COLO829 (cell line): ENCODE measurements at regions not wholly inside any gene's neighbourhood (a gene's known extent, or its start where the extent isn't known, plus 50 kb on each side); places are given as distances from the start of the nearest gene placed in this dataset.
"Not testable (repeated sequence)": the region's sequence is repeated elsewhere in the genome, so short reads cannot be mapped to it uniquely, and the experiment has no call there.

Source experiments
- DNase-seq: peaks from one replicate; pipeline ENCODE4 v3.0.0; 2012; ENCODE audit warnings: low spot score

- DNase-seq: peak; percentile 40
These were observed 120.2 kb upstream of the TMEM229A start for GRCh38 chr7:124152859-124153692.

- no peak for DNase-seq
These were observed 104.8 kb upstream of the TMEM229A start for GRCh38 chr7:124137664-124138063.

DNA sequence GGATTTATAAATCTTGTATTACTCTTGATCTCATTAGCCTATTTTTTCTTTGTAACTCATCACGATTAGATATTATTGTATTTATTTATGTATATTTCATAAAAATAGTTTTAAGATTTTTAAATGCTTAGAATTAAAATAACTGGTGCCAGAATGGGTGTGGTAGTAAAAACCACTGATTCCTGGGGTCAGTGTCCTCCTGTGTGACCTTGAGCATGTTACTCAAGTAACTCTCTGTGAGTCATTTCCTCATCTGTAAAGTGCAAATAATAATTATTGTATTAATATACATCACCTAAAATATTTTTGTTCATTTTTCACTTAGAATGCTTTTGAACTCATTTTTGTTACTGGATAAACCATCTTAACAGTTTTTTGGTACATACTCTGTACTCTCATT, 91.3 kb upstream of the TMEM229A start:
- no peak for DNase-seq

GRCh38 chr7:124120911-124121310, 88.0 kb upstream of the TMEM229A start:
- no peak for DNase-seq

GRCh38 chr7:124113045-124113444, 80.2 kb upstream of the TMEM229A start:
- no peak for DNase-seq

GRCh38 chr7:124106575-124106974, 73.7 kb upstream of the TMEM229A start:
- no peak for DNase-seq

DNA sequence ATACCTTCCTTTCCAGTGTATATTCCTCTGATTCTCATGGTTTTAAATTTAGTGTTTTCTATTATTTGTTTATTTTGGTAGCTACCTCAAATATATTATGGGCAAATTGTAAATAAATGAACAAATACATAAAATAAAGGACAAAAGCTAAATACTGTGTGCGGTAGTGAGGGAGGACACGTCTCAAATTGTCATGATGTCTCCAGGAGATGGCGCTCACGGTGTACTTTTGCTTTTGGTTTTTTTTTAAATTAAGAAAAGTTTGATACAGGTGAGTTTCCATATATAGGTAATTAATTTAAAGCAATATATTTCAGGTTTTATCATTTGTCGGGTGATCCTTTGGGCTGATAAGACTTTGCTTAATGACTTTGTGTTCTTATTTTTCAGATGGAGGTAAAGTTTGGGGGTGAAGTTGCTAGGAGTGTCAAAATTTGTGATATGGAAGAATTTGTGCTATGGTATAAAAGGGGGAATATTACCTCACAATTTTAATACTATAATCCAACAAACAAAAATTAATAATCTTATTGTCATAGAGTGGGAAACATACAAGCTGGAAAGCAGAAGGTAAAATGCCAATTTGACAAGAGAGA, 68.4 kb upstream of the TMEM229A start:
- DNase-seq: peak; percentile 51

DNA sequence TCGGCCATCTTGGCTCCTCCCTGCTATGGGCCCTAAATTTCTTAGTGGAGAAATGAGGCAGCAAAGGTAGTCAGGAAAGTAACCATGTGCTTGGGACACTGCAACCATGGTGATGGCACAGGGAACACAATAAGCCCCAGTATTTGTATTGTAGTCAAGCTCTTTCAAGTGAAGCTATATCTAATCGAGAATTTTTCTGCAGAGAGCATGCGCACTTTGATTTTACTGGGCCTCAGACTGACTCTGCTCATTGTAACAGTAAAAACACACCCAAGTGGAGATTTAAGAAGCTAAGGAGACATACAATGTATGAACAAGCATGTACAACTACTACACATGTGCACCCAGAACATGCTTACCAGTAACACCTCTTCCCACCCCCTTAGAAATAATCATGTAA, 67.3 kb upstream of the TMEM229A start:
- no peak for DNase-seq

- not testable (repeated sequence) for DNase-seq
These were observed 66.7 kb upstream of the TMEM229A start for GRCh38 chr7:124099585-124099984.

- no peak for DNase-seq
These were observed 56.8 kb upstream of the TMEM229A start for GRCh38 chr7:124089621-124090020.

GRCh38 chr7:124088590-124088989, 55.7 kb upstream of the TMEM229A start:
- DNase-seq: peak; percentile 32

DNA sequence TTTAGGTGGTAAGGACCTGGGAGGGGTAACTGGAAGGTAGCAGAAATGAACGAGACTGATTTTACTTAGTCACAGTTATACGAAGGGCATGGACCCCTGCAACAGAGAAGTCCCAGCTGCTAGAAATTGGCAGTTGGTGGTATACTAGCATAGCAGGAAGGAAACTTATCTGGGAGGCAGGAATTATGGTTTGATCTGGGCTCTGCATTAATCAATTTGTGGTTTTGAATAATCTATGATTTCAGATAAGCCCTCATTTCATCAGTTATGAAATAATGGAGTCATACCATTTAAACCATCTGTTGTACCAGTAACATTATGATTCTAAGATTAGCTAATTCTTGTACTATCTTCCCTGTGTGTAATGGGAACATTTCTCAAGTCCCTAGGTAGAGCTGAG, 54.0 kb upstream of the TMEM229A start:
- no peak for DNase-seq

DNA sequence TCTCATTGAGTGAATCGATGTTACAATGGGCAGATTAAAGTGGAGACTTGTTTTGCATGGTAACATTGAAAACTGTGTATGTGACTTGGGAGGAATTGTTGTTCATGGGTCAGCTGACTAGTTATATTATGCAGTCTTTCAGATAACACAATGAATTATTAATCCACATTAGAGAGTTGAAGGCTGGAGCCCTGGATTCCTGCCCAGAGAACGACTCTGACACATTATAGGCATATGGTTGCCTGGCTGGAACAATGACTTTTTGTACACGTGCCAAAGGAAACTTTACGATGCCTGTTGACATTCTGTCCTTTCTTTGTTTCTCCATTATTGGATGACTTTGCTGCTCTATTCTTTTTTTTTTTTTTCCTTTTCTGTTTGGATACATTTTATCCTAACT, 52.3 kb upstream of the TMEM229A start:
- peak; percentile 80 for DNase-seq

DNA sequence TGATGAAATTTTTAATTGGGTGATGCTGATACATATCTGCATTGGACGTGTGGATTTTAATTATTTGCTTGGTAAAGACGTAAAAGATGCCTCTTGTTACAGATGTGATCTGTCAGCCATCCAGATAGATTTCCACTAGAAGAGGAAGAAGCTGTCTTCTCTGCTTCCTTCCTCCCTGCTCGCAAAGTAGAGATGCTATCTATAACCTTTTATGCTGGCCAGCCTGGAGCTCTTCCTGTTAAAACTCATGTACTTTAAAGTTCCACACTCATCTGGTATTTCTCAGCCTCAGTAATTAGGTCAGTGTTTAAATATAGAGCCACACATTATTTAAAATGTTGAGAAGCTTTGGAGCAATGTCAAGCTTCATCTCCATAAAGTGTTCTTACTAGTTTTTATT, 51.2 kb upstream of the TMEM229A start:
- no peak for DNase-seq
